OCI-LY3 (cell line): ENCODE measurements at regions not wholly inside any gene's neighbourhood (a gene's known extent, or its start where the extent isn't known, plus 50 kb on each side); places are given as distances from the start of the nearest gene placed in this dataset.

Source experiments
- CTCF ChIP-seq: fragments of 200-600, 300-600 bp; sonication (generic); IDR thresholded peaks from 2 replicates; pipeline ENCODE4 v1.5.1; 2014; ENCODE audit warnings: antibody characterized with exemption, low read length, low read depth
- EZH2phosphoT487 ChIP-seq: fragments of 200-600 bp; shearing (Covaris generic); IDR thresholded peaks from 2 replicates; pipeline ENCODE4 v1.6.1; 2018; ENCODE audit warnings: antibody characterized with exemption, mixed run types, low read depth

DNA sequence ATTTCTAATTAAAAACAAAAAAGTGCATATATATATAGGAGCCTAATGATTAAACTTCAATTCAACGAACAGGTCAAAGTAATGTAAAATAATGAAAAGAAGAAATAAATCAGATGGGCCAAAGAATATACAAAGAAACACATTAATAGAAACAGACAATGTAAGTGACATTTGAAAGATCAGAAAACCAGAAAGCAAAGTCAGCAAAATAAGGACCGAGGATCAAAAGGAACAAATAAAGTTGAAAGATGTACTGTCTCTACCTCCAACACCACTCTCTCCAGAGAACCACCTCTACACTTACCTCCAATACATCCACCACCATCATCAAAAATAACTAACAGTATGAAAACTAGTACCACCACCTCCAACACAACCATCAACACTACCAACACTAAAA is 1226.3 kb upstream of the NCAM2 start:
- TF ChIP-seq CTCF (no peak), EZH2phosphoT487 (no peak)
